Right forelimb (tissue), 1 donor: ENCODE measurements at regions not wholly inside any gene's neighbourhood (a gene's known extent, or its start where the extent isn't known, plus 50 kb on each side); places are given as distances from the start of the nearest gene placed in this dataset.
A peak's percentile ranks its signal among the peaks of the same experiment; 100 is the strongest.
"Not testable (repeated sequence)": the region's sequence is repeated elsewhere in the genome, so short reads cannot be mapped to it uniquely, and the experiment has no call there.

Source experiments
- DNase-seq: peaks from one replicate; pipeline ENCODE4 v3.0.0-alpha.2; 2018

GRCh38 chr20:40939667-40940066 is 89.0 kb upstream of the TOP1 start:
- no peak for DNase-seq

- no peak for DNase-seq
These were observed 87.5 kb upstream of the TOP1 start for GRCh38 chr20:40941133-40941610.

GRCh38 chr20:40942006-40942405 is 86.6 kb upstream of the TOP1 start:
- DNase-seq = no peak

GRCh38 chr20:40942775-40943174 is 85.8 kb upstream of the TOP1 start:
- no peak for DNase-seq

GRCh38 chr20:40943591-40943990 is 85.0 kb upstream of the TOP1 start:
- DNase-seq = no peak

- DNase-seq = no peak
These were observed 83.4 kb upstream of the TOP1 start for GRCh38 chr20:40945189-40945588.

GRCh38 chr20:40945754-40946450 is 82.7 kb upstream of the TOP1 start:
- peak; percentile 76 for DNase-seq

GRCh38 chr20:40946451-40946850 is 82.2 kb upstream of the TOP1 start:
- no peak for DNase-seq

- no peak for DNase-seq
These were observed 80.0 kb upstream of the TOP1 start for GRCh38 chr20:40948465-40949267.

- DNase-seq = no peak
These were observed 79.3 kb upstream of the TOP1 start for GRCh38 chr20:40949346-40949745.

- DNase-seq = no peak
These were observed 76.5 kb upstream of the TOP1 start for GRCh38 chr20:40952136-40952535.

- no peak for DNase-seq
These were observed 75.2 kb upstream of the TOP1 start for GRCh38 chr20:40953416-40953815.

- no peak for DNase-seq
These were observed 74.8 kb upstream of the TOP1 start for GRCh38 chr20:40953856-40954255.

GRCh38 chr20:40954521-40955165 is 74.0 kb upstream of the TOP1 start:
- no peak for DNase-seq

- no peak for DNase-seq
These were observed 73.3 kb upstream of the TOP1 start for GRCh38 chr20:40955326-40955725.

GRCh38 chr20:40955826-40956225 is 72.8 kb upstream of the TOP1 start:
- DNase-seq = not testable (repeated sequence)

GRCh38 chr20:40956542-40957264 is 71.9 kb upstream of the TOP1 start:
- no peak for DNase-seq

- no peak for DNase-seq
These were observed 71.3 kb upstream of the TOP1 start for GRCh38 chr20:40957265-40957760.

- DNase-seq = no peak
These were observed 70.0 kb upstream of the TOP1 start for GRCh38 chr20:40958598-40958997.

GRCh38 chr20:40959325-40960092 is 69.1 kb upstream of the TOP1 start:
- no peak for DNase-seq

GRCh38 chr20:40960101-40960500 is 68.5 kb upstream of the TOP1 start:
- no peak for DNase-seq

GRCh38 chr20:40960521-40960956 is 68.1 kb upstream of the TOP1 start:
- DNase-seq = no peak
